ENCODE measurements at regions not wholly inside any gene's neighbourhood (a gene's known extent, or its start where the extent isn't known, plus 50 kb on each side); places are given as distances from the start of the nearest gene placed in this dataset.

- Histone ChIP-seq H3K9me3 (ENCODE audit: control insufficient read depth, low read length) (no peaks in the 10 kb centered on the region), H3K4me1 (ENCODE audit: control insufficient read depth in 1 of 2, insufficient read depth in 2 of 2, low read length in 2 of 2) (no peaks in the 10 kb centered on the region), H3K27ac (ENCODE audit: low read depth in 1 of 2, low read length in 2 of 2) (peak overlapping the region; percentile 64 to 92), H3K27me3 (ENCODE audit: control insufficient read depth in 1 of 2, insufficient read depth in 2 of 2, low read length in 1 of 2) (no peaks in the 10 kb centered on the region), H3K4me3 (ENCODE audit: low read length in 2 of 2) (peak overlapping the region; percentile 65 to 68), H3K36me3 (ENCODE audit: control insufficient read depth in 1 of 2, insufficient read depth in 2 of 2, low read length in 1 of 2) (no peaks in the 10 kb centered on the region)
- ATAC-seq (ENCODE audit: low FRiP score) (peak; percentile 12), DNase-seq (no peak)
- WGBS, 2 donors, result 0 to 1% methylated on average over 29 to 31 of the region's 31 CpGs
- intact Hi-C loops (cut with DNase I), result loop anchor here in 1 of 2 donors (2.0 kb wide), 1 partner anchor 42 kb away; no protein-coding TSS in a partner anchor
Observed at GRCh38 chr13:50125304-50125553, 110.0 kb downstream of the KCNRG start.

GRCh38 chr13:50125554-50126262, 110.5 kb downstream of the KCNRG start:
- WGBS, 2 donors, result 1 to 2% methylated on average over 59 to 87 of the region's 87 CpGs
- Histone ChIP-seq H3K9me3 (ENCODE audit: control insufficient read depth, low read length) (no peaks in the 10 kb centered on the region), H3K27ac (ENCODE audit: low read depth in 1 of 2, low read length in 2 of 2) (peak overlapping the region; percentile 64 to 99), H3K4me3 (ENCODE audit: low read length in 2 of 2) (peak overlapping the region; percentile 65 to 68), H3K36me3 (ENCODE audit: control insufficient read depth in 1 of 2, insufficient read depth in 2 of 2, low read length in 1 of 2) (no peaks in the 10 kb centered on the region), H3K4me1 (ENCODE audit: control insufficient read depth in 1 of 2, insufficient read depth in 2 of 2, low read length in 2 of 2) (no peaks in the 10 kb centered on the region), H3K27me3 (ENCODE audit: control insufficient read depth in 1 of 2, insufficient read depth in 2 of 2, low read length in 1 of 2) (no peaks in the 10 kb centered on the region)
- intact Hi-C loops (cut with DNase I), result loop anchor here in 1 of 2 donors (2.0 kb wide), 1 partner anchor 43 kb away; no protein-coding TSS in a partner anchor
- DNase-seq (peak; percentile 96 to 98), ATAC-seq (ENCODE audit: low FRiP score) (peak; percentile 81)

GRCh38 chr13:50126263-50126992, 111.2 kb downstream of the KCNRG start:
- no peaks in the 10 kb centered on the region for H3K36me3 ChIP-seq (ENCODE audit: control insufficient read depth in 1 of 2, insufficient read depth in 2 of 2, low read length in 1 of 2)
- intact Hi-C loops (cut with DNase I), result no loop called here
- peak overlapping the region; percentile 64 to 99 for H3K27ac ChIP-seq (ENCODE audit: low read depth in 1 of 2, low read length in 2 of 2)
- no peaks in the 10 kb centered on the region for H3K9me3 ChIP-seq (ENCODE audit: control insufficient read depth, low read length)
- no peaks in the 10 kb centered on the region for H3K4me1 ChIP-seq (ENCODE audit: control insufficient read depth in 1 of 2, insufficient read depth in 2 of 2, low read length in 2 of 2)
- DNase-seq (no peak), ATAC-seq (ENCODE audit: low FRiP score) (no peak)
- WGBS, 2 donors, result 71 to 84% methylated on average over 24 to 28 of the region's 28 CpGs
- H3K4me3 ChIP-seq (ENCODE audit: low read length in 2 of 2), result peak overlapping the region; percentile 65 to 68
- H3K27me3 ChIP-seq (ENCODE audit: control insufficient read depth in 1 of 2, insufficient read depth in 2 of 2, low read length in 1 of 2), result no peaks in the 10 kb centered on the region

GRCh38 chr13:50126993-50127725, 111.9 kb downstream of the KCNRG start:
- Histone ChIP-seq H3K9me3 (ENCODE audit: control insufficient read depth, low read length) (no peaks in the 10 kb centered on the region), H3K27me3 (ENCODE audit: control insufficient read depth in 1 of 2, insufficient read depth in 2 of 2, low read length in 1 of 2) (no peaks in the 10 kb centered on the region), H3K36me3 (ENCODE audit: control insufficient read depth in 1 of 2, insufficient read depth in 2 of 2, low read length in 1 of 2) (no peaks in the 10 kb centered on the region), H3K4me3 (ENCODE audit: low read length in 2 of 2) (no peak overlapping the region), H3K27ac (ENCODE audit: low read depth in 1 of 2, low read length in 2 of 2) (no peak overlapping the region), H3K4me1 (ENCODE audit: control insufficient read depth in 1 of 2, insufficient read depth in 2 of 2, low read length in 2 of 2) (no peaks in the 10 kb centered on the region)
- no peak for ATAC-seq (ENCODE audit: low FRiP score)
- peak; percentile 79 for DNase-seq
- WGBS, 2 donors, result 68 to 75% methylated on average over 51 of the region's 51 CpGs
- intact Hi-C loops (cut with DNase I), result no loop called here

GRCh38 chr13:50127726-50128291, 112.6 kb downstream of the KCNRG start:
- WGBS, 2 donors, result 76 to 80% methylated on average over 39 of the region's 39 CpGs
- intact Hi-C loops (cut with DNase I), result no loop called here
- peak in 1 of 2 donors; percentile 48 for DNase-seq
- no peak for ATAC-seq (ENCODE audit: low FRiP score)
- H3K9me3 ChIP-seq (ENCODE audit: control insufficient read depth, low read length), result no peaks in the 10 kb centered on the region
- H3K27ac ChIP-seq (ENCODE audit: low read depth in 1 of 2, low read length in 2 of 2), result no peak overlapping the region
- no peaks in the 10 kb centered on the region for H3K27me3 ChIP-seq (ENCODE audit: control insufficient read depth in 1 of 2, insufficient read depth in 2 of 2, low read length in 1 of 2)
- no peak overlapping the region for H3K4me3 ChIP-seq (ENCODE audit: low read length in 2 of 2)
- no peaks in the 10 kb centered on the region for H3K36me3 ChIP-seq (ENCODE audit: control insufficient read depth in 1 of 2, insufficient read depth in 2 of 2, low read length in 1 of 2)
- H3K4me1 ChIP-seq (ENCODE audit: control insufficient read depth in 1 of 2, insufficient read depth in 2 of 2, low read length in 2 of 2), result no peaks in the 10 kb centered on the region

- H3K36me3 ChIP-seq (ENCODE audit: control insufficient read depth in 1 of 2, insufficient read depth in 2 of 2, low read length in 1 of 2), result no peaks in the 10 kb centered on the region
- H3K27me3 ChIP-seq (ENCODE audit: control insufficient read depth in 1 of 2, insufficient read depth in 2 of 2, low read length in 1 of 2), result no peaks in the 10 kb centered on the region
- no peak overlapping the region for H3K27ac ChIP-seq (ENCODE audit: low read depth in 1 of 2, low read length in 2 of 2)
- ATAC-seq (ENCODE audit: low FRiP score), result no peak
- H3K4me3 ChIP-seq (ENCODE audit: low read length in 2 of 2), result no peak overlapping the region
- DNase-seq, result no peak
- 96% methylated on average over 18 of the region's 18 CpGs for WGBS, 2 donors
- no peaks in the 10 kb centered on the region for H3K4me1 ChIP-seq (ENCODE audit: control insufficient read depth in 1 of 2, insufficient read depth in 2 of 2, low read length in 2 of 2)
- no peaks in the 10 kb centered on the region for H3K9me3 ChIP-seq (ENCODE audit: control insufficient read depth, low read length)
- intact Hi-C loops (cut with DNase I), result no loop called here
Observed at GRCh38 chr13:50128428-50128931, 113.2 kb downstream of the KCNRG start.

GRCh38 chr13:50129081-50129705, 113.9 kb downstream of the KCNRG start:
- Histone ChIP-seq H3K4me1 (ENCODE audit: control insufficient read depth in 1 of 2, insufficient read depth in 2 of 2, low read length in 2 of 2) (no peaks in the 10 kb centered on the region), H3K4me3 (ENCODE audit: low read length in 2 of 2) (peak overlapping the region in 1 of 2 donors; percentile 63), H3K27ac (ENCODE audit: low read depth in 1 of 2, low read length in 2 of 2) (no peak overlapping the region), H3K9me3 (ENCODE audit: control insufficient read depth, low read length) (no peaks in the 10 kb centered on the region), H3K27me3 (ENCODE audit: control insufficient read depth in 1 of 2, insufficient read depth in 2 of 2, low read length in 1 of 2) (no peaks in the 10 kb centered on the region), H3K36me3 (ENCODE audit: control insufficient read depth in 1 of 2, insufficient read depth in 2 of 2, low read length in 1 of 2) (no peaks in the 10 kb centered on the region)
- peak in 1 of 2 donors; percentile 50 for DNase-seq
- ATAC-seq (ENCODE audit: low FRiP score), result no peak
- intact Hi-C loops (cut with DNase I), result no loop called here
- WGBS, 2 donors, result 53 to 65% methylated on average over 30 of the region's 30 CpGs

- no peak for ATAC-seq (ENCODE audit: low FRiP score)
- intact Hi-C loops (cut with DNase I), result no loop called here
- Histone ChIP-seq H3K27me3 (ENCODE audit: control insufficient read depth in 1 of 2, insufficient read depth in 2 of 2, low read length in 1 of 2) (no peaks in the 10 kb centered on the region), H3K9me3 (ENCODE audit: control insufficient read depth, low read length) (no peaks in the 10 kb centered on the region), H3K27ac (ENCODE audit: low read depth in 1 of 2, low read length in 2 of 2) (no peak overlapping the region), H3K4me3 (ENCODE audit: low read length in 2 of 2) (peak overlapping the region; percentile 54 to 63), H3K36me3 (ENCODE audit: control insufficient read depth in 1 of 2, insufficient read depth in 2 of 2, low read length in 1 of 2) (no peaks in the 10 kb centered on the region), H3K4me1 (ENCODE audit: control insufficient read depth in 1 of 2, insufficient read depth in 2 of 2, low read length in 2 of 2) (no peaks in the 10 kb centered on the region)
- WGBS, 2 donors, result 5 to 6% methylated on average over 22 of the region's 22 CpGs
- peak in 1 of 2 donors; percentile 83 for DNase-seq
Observed at GRCh38 chr13:50129706-50130122, 114.5 kb downstream of the KCNRG start.
